Heart left ventricle (tissue), 16 donors: ENCODE measurements at regions not wholly inside any gene's neighbourhood (a gene's known extent, or its start where the extent isn't known, plus 50 kb on each side); places are given as distances from the start of the nearest gene placed in this dataset.

Source experiments
- ATAC-seq, 4 donors: fragments of 200-7000 bp; cut with Tn5 transposase; one replicate each; pipeline ENCODE4 v1.9.1; 2020 to 2022; ENCODE audit warnings: moderate library complexity in 4 of 4, mild to moderate bottlenecking in 3 of 4, moderate number of reproducible peaks in 1 of 4
- DNase-seq, 5 donors: peaks; one replicate each; pipeline ENCODE4 v3.0.0-alpha.2; 2020
- H3K27ac ChIP-seq, 12 donors: fragments of 200-600 bp; sonication (generic) in 4 of 12; one replicate each; pipeline versions ENCODE4 v1.5.0 to v1.8.0; 2016 to 2022; ENCODE audit warnings: mild to moderate bottlenecking in 2 of 12
- H3K27me3 ChIP-seq, 9 donors: fragments of 200-600 bp; sonication (generic) in 2 of 9; one replicate each; pipeline versions ENCODE4 v1.5.1 to v1.8.0; 2016 to 2022; ENCODE audit warnings: mild to moderate bottlenecking in 3 of 9
- H3K36me3 ChIP-seq, 9 donors: fragments of 200-600 bp; sonication (generic) in 2 of 9; one replicate each; pipeline versions ENCODE4 v1.5.0 to v1.8.0; 2018 to 2022; ENCODE audit warnings: mild to moderate bottlenecking in 2 of 9
- H3K4me1 ChIP-seq, 12 donors: fragments of 200-600 bp; sonication (generic) in 4 of 12; one replicate each; pipeline versions ENCODE4 v1.5.0 to v1.8.0; 2016 to 2022; ENCODE audit warnings: mild to moderate bottlenecking in 3 of 12
- H3K4me3 ChIP-seq, 12 donors: fragments of 200-600 bp; sonication (generic) in 4 of 12; one replicate each; pipeline versions ENCODE4 v1.5.0 to v1.8.0; 2017 to 2022; ENCODE audit warnings: mild to moderate bottlenecking in 9 of 12, moderate library complexity in 4 of 12
- H3K9me3 ChIP-seq, 12 donors: fragments of 200-600 bp; sonication (generic) in 4 of 12; one replicate each; pipeline versions ENCODE4 v1.5.0 to v1.8.0; 2016 to 2022; ENCODE audit warnings: mild to moderate bottlenecking in 1 of 12
- CTCF ChIP-seq, 12 donors: fragments of 200-600 bp; sonication (generic) in 4 of 12; IDR thresholded peaks; one replicate each; pipeline versions ENCODE4 v1.5.0 to v1.8.0; 2018 to 2022; ENCODE audit warnings: antibody characterized with exemption in 12 of 12, mild to moderate bottlenecking in 5 of 12
- POLR2A ChIP-seq, 2 donors: fragments of 450-650 bp; IDR thresholded peaks; one replicate each; pipeline ENCODE4 v1.6.1; 2017; ENCODE audit warnings: antibody characterized with exemption in 2 of 2, mild to moderate bottlenecking in 2 of 2, moderate library complexity in 2 of 2
- WGBS, 4 donors: extraction: QIAGEN DNeasy Blood & Tissue Kit in 2 of 4; methylation state at CpG; one replicate each; pipeline versions ENCODE4 v1.1.5 to v1.1.7; 2013 to 2018; 5-methylcytosine and 5-hydroxymethylcytosine counted together
- intact Hi-C, 10 donors: fragments of 100-400 bp; cut with DNase I; formaldehyde crosslinking; loops; one replicate each; pipeline versions ENCODE4 v1.11.1 to v1.14.2; 2022
- donor health status: ischemic (EF 13 %, LVEDD 7.1; RV severe dilation, severe dysfunction).
- donor health status: healthy with polysubstance abuse.
- donor health status: DM: no; HTN: yes; CAD: no.
- donor health status: DM: no; HTN: no; CAD: no.
- donor health status: ischemic (EF 25% LVEDD 6.9; RV normal size, moderate dysfunction).
- donor health status: ischemic (EF 25% LVEDD 5.7; RV mildly dilated, moderate dysfunction).
- donor health status: healthy.
- donor health status: DM: yes; HTN: yes; CAD: no.
- donor health status: ischemic (EF 35%, LVEDD 5.7; RV mildly dilated, moderate dysfunction).
- donor health status: nonischemic (EF 11% LVEDD 7.7; RV severe dilation, severe dysfunction).
- donor health status: DM: yes; HTN: yes; CAD: no.
- donor health status: PGD.
- donor health status: ischemic (EF 29% LVEDD 5.4; RV normal size, mild dysfunction).
- donor health status: nonischemic (EF 23%, LVEDD 6.1; RV moderate dilation, normal function).

- H3K4me1 ChIP-seq, result peaks cover 0 to 5% (median 0%) of the 10 kb centered on the region in 12 donors
- WGBS, 4 donors, result 94 to 97% (median 96%) methylated on average over 4 of the region's 4 CpGs
- no peaks in the 10 kb centered on the region for H3K36me3 ChIP-seq
- no peaks in the 10 kb centered on the region for H3K27me3 ChIP-seq
- no peak for ATAC-seq
- intact Hi-C loops, result no loop called here
- no peak for DNase-seq
- no peaks in the 10 kb centered on the region for H3K9me3 ChIP-seq
- no peak overlapping the region for H3K4me3 ChIP-seq
- no peak for TF ChIP-seq POLR2A (IDR thresholded peaks at IDR 0.05)
- TF ChIP-seq CTCF (IDR thresholded peaks at IDR 0.05), result no peak
- H3K27ac ChIP-seq, result no peak overlapping the region
Observed at GRCh38 chr11:128231845-128232410, 355.4 kb downstream of the ETS1 start.

- DNase-seq (no peak), ATAC-seq (no peak)
- TF ChIP-seq CTCF (IDR thresholded peaks at IDR 0.05), result no peak
- TF ChIP-seq POLR2A (IDR thresholded peaks at IDR 0.05), result no peak
- intact Hi-C loops, result no loop called here
- H3K36me3 ChIP-seq, result no peaks in the 10 kb centered on the region
- H3K4me1 ChIP-seq, result no peaks in the 10 kb centered on the region
- H3K27me3 ChIP-seq, result no peaks in the 10 kb centered on the region
- H3K4me3 ChIP-seq, result no peak overlapping the region
- no peaks in the 10 kb centered on the region for H3K9me3 ChIP-seq
- no peak overlapping the region for H3K27ac ChIP-seq
- WGBS, 4 donors, result 91 to 95% (median 94%) methylated on average over 3 of the region's 3 CpGs
Observed at GRCh38 chr11:128227466-128227865, 359.9 kb downstream of the ETS1 start.

GRCh38 chr11:128226106-128226716, 361.1 kb downstream of the ETS1 start:
- DNase-seq (no peak), ATAC-seq (no peak)
- Histone ChIP-seq H3K4me1 (no peaks in the 10 kb centered on the region), H3K36me3 (no peaks in the 10 kb centered on the region), H3K4me3 (no peak overlapping the region), H3K27me3 (no peaks in the 10 kb centered on the region), H3K9me3 (no peaks in the 10 kb centered on the region), H3K27ac (no peak overlapping the region)
- intact Hi-C loops, result no loop called here
- TF ChIP-seq POLR2A (IDR thresholded peaks at IDR 0.05), result no peak
- TF ChIP-seq CTCF (IDR thresholded peaks at IDR 0.05), result no peak
- WGBS, 4 donors, result 84 to 90% (median 88%) methylated on average over 7 of the region's 7 CpGs

GRCh38 chr11:128222245-128222884, 365.0 kb downstream of the ETS1 start:
- no peak for DNase-seq
- intact Hi-C loops, result no loop called here
- no peak for ATAC-seq
- WGBS, 4 donors, result 57 to 67% (median 64%) methylated on average over 5 of the region's 5 CpGs
- no peak for TF ChIP-seq POLR2A (IDR thresholded peaks at IDR 0.05)
- no peak for TF ChIP-seq CTCF (IDR thresholded peaks at IDR 0.05)
- Histone ChIP-seq H3K9me3 (no peaks in the 10 kb centered on the region), H3K4me3 (no peak overlapping the region), H3K36me3 (no peaks in the 10 kb centered on the region), H3K27me3 (no peaks in the 10 kb centered on the region), H3K4me1 (no peaks in the 10 kb centered on the region), H3K27ac (no peak overlapping the region)
